ENCODE measurements at regions not wholly inside any gene's neighbourhood (a gene's known extent, or its start where the extent isn't known, plus 50 kb on each side); places are given as distances from the start of the nearest gene placed in this dataset.

DNA sequence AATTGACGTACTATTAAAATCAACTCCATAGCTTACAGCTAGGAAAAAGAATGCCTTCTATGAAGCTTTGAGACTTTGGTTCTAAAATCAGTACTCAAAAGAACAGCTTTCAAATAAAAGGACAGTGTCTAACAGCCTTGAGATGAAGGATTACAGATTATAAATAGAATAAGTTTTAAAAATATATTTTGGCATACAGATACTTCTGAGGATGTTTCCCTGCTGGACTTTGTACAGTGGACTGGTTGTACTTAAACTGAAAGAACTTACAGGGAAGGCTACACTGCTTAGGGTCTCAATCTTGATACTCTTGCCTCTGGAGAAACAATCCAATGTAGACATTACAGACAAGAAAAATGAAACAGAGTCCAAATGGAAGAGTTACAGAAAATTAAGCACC lies 452.7 kb downstream of the CETN3 start:
- TF ChIP-seq EZH2 (IDR thresholded peaks at IDR 0.05; ENCODE audit: low read length, unreplicated experiment), result no peak
- TF ChIP-seq, protein P1, sequence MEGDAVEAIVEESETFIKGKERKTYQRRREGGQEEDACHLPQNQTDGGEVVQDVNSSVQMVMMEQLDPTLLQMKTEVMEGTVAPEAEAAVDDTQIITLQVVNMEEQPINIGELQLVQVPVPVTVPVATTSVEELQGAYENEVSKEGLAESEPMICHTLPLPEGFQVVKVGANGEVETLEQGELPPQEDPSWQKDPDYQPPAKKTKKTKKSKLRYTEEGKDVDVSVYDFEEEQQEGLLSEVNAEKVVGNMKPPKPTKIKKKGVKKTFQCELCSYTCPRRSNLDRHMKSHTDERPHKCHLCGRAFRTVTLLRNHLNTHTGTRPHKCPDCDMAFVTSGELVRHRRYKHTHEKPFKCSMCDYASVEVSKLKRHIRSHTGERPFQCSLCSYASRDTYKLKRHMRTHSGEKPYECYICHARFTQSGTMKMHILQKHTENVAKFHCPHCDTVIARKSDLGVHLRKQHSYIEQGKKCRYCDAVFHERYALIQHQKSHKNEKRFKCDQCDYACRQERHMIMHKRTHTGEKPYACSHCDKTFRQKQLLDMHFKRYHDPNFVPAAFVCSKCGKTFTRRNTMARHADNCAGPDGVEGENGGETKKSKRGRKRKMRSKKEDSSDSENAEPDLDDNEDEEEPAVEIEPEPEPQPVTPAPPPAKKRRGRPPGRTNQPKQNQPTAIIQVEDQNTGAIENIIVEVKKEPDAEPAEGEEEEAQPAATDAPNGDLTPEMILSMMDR (conservative IDR thresholded peaks at IDR 0.05; ENCODE audit: low read depth, low read length), result no peak
- TF ChIP-seq EZH2phosphoT487 (IDR thresholded peaks at IDR 0.05; ENCODE audit: borderline replicate concordance, low read length), result no peak

Data from PC-3 (cell line).